Dermis blood vessel endothelial cell (primary cell): ENCODE measurements at regions not wholly inside any gene's neighbourhood (a gene's known extent, or its start where the extent isn't known, plus 50 kb on each side); places are given as distances from the start of the nearest gene placed in this dataset.
A peak's percentile ranks its signal among the peaks of the same experiment; 100 is the strongest.

Experiments
- DNase-seq: peaks from one replicate; pipeline ENCODE4 v3.0.0; 2010

GRCh38 chr6:47114460-47114859, 72.3 kb upstream of the ADGRF1 start:
- no peak for DNase-seq

GRCh38 chr6:47112317-47112716, 70.2 kb upstream of the ADGRF1 start:
- no peak for DNase-seq

GRCh38 chr6:47111685-47112084, 69.6 kb upstream of the ADGRF1 start:
- DNase-seq, result peak; percentile 60

- no peak for DNase-seq
These were observed 67.1 kb upstream of the ADGRF1 start for GRCh38 chr6:47109281-47109680.

DNA sequence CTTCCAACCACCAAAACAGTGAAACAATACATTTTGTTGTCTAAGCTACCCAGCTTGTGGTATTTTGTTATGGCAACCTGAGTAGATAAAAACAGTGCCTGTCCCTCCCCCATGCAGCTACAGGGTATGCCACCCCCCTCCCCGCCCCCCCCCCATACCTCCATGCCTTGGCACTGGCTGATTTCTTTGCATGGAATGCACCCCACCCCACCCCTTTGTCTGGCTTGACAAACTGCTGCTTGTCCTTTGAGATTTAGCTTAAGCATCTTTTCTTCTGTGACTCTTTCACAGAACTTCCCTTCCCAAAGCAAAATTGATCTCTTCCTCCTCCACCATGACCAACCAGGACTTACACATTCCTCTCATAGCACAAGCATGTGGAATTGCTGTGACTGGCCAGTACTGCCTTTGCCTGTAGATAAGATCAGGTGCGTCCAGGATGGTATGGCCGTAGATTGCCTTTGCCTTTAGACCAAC, 64.6 kb upstream of the ADGRF1 start:
- DNase-seq, result no peak

- DNase-seq, result no peak
These were observed 64.1 kb upstream of the ADGRF1 start for GRCh38 chr6:47106216-47106615.

DNA sequence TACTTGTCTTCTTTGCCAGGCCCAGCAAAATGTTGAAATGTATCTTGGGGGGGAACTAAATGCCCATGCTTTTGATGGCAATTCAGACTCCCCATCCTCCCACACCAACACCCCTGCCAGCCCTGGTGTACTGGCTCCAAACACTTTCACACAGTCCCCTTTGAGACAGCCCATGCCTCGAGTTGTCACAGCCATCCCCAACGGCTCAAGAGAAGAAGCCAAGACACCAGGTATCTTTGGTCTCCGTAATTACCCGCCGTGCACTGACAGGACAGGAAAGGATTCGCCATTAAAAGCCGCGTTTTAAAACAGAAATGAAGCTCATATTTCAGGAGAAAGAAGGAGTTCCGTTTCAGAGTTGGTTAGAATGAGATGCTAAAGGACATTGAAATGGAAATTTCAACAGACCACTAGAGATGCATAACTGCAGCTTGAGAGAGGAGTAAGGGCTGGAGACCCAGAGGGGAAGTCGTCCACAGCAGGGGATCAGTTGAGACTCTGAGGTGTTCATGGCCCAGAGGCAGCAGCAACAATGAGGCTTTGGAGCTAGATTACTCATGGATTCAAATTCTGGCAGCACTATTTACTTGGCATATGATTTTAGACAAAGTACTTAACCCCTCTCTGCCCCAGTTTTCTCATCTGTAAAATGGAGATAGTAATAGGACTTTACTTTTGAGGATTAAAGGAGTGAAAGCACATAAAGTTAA, 63.5 kb upstream of the ADGRF1 start:
- DNase-seq, result no peak

DNA sequence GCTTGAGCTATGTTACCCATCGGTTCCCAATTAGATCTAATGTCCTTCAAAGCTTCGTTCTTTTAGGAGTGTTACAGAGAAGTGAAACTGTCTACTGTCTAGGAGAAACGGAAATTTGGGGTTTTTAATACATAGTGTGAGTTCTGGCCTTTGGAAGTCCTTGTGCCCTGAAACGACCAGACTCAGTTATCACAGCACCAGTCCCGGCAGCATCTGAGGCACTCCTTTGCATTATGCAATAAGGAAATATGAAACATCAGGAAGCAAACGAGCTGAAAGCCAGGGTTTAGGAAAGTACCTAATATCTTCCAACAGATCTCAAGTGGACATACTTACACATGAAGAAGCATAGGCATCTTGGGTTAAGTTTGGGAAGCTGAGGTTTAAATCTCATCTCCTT, 61.8 kb upstream of the ADGRF1 start:
- DNase-seq, result no peak

DNA sequence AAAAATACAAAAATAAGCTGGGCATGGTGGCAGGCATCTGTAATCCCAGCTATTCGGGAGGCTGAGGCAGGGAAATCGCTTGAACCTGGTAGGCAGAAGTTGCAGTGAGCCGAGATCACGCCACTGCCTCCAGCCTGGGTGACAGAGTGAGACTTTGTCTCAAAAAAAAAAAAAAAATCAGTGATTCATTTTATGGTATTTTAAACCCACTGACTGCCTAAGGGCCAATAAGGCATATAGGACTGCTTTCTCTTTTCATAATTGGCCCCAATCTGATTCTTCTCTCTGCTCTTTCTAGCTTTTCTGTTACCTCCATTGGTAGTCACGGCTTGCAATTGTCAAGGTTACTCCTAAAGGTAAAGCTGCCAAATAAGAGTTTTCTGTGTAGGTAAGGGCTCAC, 60.2 kb upstream of the ADGRF1 start:
- no peak for DNase-seq

- no peak for DNase-seq
These were observed 56.5 kb upstream of the ADGRF1 start for GRCh38 chr6:47098570-47098993.

DNA sequence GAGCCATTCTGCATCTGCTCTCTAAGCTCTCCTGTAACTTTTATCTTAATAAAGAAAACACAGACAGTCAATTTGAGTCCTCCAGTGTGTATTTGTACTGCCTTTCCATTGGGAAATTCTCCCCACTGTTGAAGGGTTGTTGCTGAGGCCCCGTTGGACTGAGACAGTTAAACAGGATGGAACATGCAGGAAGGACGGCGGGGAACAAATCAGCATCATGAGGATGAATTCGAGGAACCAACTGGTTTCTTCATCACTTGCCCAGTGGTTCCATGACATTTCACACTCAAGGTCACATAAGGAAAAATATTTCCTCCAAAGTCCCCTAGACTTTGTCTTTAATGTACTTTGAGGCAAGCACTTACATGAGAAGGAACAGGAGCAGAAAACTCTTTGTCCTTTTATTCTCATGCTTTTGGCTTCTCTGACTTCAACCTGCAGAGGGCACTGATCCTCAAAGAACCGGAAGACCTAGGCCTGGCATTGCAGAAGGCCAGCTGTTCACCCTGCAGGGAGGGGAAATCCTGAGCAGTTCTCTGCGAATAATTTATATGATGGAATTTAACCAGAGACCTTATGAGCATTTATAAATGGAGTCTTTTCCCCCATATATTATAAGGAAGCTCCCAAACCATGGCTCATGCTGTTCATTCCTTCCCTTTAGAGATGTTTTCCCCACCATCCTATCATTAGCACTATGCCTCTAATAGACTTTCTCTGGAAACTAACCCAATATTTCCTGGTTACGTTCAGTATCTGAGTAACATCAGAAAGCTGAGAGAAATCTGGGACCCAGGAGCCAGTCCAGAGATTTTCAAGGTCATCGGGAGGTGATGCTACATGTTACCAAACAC, 55.2 kb upstream of the ADGRF1 start:
- peak; percentile 87 for DNase-seq

DNA sequence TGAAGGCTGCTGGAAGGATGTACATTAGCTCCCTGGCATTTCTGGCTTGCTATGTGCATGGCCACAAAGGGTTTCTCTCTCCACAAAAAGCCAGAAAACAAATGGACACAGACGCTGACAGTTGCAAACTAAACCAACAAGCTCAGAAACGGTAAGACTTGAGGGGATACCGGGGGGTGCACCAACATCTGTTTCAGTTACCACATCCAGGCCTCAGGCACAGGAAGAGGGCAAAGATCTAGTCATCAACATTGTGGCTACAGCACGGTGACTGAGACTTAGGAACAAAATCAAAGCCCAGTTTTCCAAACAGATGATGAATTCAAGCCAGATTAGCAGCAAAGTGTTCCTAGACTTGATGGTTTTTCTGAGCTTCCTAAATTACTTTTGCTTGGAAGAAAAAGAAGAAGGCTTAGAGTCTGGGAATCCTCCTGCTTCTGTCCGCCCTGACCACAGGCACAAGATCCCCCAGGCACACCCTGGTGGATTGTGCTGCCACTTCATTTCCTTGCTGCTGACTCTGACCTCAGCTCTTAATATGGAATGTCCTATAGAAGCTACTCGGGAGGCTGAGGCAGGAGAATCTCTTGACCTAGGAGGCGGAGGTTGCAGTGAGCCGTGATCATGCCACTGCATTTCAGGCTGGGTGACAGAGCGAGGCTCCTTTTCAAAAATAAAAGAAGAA, 54.2 kb upstream of the ADGRF1 start:
- no peak for DNase-seq

DNA sequence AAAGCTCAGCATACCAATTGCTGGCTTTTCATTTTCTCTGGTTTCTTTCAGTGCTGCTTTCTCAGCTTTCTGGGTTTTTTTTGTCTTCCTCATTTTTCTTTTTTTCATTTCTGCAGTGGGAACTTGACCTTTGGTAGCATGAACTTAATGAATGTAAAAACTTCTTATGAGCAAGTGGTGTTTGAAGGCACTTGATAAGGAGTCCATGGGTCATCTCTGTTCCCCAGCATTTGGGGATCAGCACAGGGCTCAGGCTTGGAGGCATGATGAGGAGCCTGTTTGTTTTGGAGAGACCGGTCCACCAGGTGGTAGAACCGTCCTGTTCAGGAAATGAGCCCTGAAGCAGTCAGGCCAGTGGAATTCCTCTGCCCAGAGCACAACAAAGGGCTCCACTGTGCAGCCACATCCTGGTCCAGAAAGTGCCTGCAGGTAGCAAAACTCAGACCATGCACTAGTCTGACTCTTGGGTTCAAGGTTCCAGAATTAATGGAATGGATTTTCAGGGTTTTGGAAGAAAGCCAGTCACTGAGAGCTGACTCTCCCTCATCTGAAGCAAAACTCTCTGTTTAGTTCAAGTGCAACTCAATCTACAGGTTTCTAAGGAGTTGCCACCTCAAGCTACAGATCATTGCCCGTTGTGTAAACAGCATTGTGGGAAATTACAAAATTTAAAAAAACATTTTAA, 52.3 kb upstream of the ADGRF1 start:
- DNase-seq, result peak; percentile 72

- DNase-seq, result no peak
These were observed 51.0 kb upstream of the ADGRF1 start for GRCh38 chr6:47093169-47093568.

DNA sequence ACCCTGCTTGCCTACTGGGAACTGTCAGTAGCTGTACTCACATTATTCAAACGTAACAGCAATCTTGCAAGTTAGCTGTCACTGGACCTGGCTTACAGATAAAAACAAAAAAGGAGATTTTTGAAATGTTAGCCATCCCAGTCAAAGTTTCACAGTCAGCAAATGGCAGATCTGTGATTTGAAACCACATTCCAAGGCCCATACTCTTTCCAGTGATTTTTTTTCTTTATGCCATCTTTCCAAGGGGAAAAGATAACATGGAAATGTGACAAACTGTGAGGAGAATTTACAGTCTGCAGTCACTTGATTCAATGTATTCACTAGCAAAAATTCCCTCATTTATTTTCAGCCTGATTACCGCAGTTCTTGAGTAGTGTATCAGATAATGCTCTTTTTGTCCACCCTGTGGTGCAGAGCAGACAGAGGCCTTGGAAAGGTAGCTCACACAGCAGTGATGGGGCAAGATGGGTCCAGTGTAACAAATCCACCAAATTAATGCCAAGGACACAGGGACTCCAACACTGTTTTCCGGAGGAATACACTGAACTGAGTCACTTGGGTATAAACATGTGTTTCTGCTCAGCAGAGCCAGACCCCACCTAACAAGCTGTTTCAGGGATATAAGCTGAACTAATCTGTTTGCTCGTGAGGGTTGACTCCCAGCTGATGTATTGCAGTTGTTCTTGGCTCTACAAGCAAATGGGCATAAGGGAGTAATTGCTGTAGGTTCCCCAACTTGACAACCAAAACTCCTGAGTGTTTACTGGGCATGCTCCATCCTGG, 49.9 kb upstream of the ADGRF1 start:
- no peak for DNase-seq
